HG03139 (cell line): ENCODE measurements at regions not wholly inside any gene's neighbourhood (a gene's known extent, or its start where the extent isn't known, plus 50 kb on each side); places are given as distances from the start of the nearest gene placed in this dataset.

ENCODE experiments used
- ATAC-seq: cut with Tn5 transposase; IDR thresholded peaks from one replicate; pipeline ENCODE4 v1.9.1; 2021; ENCODE audit not compliant: unreplicated experiment

GRCh38 chr12:67794161-67794560 is 145.6 kb downstream of the DYRK2 start:
- ATAC-seq, result no peak

DNA sequence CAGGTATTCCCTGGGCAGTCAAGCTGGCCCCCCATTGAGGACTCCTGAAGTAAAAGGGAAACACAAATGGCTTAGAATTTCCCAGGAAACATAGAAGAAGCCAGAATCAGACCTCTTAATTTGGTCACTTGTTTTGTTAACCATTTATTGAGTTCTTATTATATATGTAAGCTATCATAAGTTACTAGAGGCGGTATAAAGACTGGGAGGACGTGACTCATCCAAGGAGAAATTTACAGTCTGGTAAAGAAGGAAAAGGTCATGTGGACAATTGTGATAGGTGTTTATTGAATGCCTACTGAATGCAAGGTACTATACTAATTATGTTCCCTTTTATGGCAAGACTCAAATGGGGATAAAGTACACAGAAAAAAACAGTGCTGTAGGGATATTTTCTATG is 146.7 kb downstream of the DYRK2 start:
- no peak for ATAC-seq

DNA sequence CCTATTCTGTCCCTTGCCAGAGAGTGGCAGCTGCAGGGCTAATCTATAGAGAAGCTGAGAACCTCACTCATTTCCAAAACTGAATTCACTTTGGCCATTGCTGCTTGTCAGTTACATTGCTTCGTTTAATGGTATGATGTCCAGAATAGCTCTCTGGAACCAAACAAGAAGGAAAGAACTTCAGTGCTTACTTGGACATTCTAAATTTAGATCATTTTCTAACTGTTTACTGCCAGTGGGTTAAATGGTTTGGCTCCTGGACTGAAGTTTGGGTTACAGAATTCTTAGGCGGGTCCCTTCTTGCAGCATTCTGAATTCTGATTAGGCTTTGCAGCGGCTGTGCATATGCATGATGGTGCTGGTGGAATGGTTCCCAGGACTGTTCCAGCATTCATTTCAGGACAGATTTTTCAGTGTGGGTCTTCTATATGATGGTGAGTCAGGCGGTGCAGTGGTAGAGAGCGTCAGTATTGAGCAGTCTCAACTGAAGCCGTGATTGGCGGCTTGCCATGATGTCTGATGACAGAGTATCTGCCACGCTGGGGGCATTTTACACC is 148.7 kb downstream of the DYRK2 start:
- ATAC-seq, result no peak

DNA sequence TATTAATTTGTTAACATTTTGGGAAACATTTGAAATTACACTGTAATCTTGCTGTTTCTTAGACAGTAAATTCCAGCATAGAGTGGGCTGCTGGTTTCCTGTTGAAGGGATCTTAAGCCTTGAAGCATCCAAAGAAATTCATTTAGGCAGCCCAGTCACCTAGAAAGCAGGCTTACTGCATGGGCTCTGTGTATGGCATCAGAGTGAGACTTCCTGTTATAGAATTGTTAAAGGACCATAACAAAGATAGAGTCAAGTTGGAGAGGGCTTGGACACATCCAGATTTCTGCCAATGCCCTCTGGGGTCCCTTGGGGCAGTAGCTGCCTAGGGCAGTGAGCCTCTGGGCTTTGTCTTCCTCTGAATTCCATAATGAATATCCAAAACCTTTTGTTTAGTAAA is 149.2 kb downstream of the DYRK2 start:
- no peak for ATAC-seq

GRCh38 chr12:67798768-67799167 is 150.2 kb downstream of the DYRK2 start:
- ATAC-seq, result no peak

GRCh38 chr12:67802731-67803130 is 154.2 kb downstream of the DYRK2 start:
- ATAC-seq, result no peak

- no peak for ATAC-seq
Measured at GRCh38 chr12:67803278-67803993, 154.9 kb downstream of the DYRK2 start.

- ATAC-seq, result no peak
Measured at GRCh38 chr12:67804168-67804567, 155.6 kb downstream of the DYRK2 start.

GRCh38 chr12:67807814-67808213 is 159.3 kb downstream of the DYRK2 start:
- ATAC-seq, result no peak

GRCh38 chr12:67810166-67810565 is 161.6 kb downstream of the DYRK2 start:
- ATAC-seq, result no peak

- ATAC-seq, result no peak
Measured at GRCh38 chr12:67811437-67812361, 163.2 kb downstream of the DYRK2 start.

- no peak for ATAC-seq
Measured at GRCh38 chr12:67813456-67813904, 164.9 kb downstream of the DYRK2 start.

DNA sequence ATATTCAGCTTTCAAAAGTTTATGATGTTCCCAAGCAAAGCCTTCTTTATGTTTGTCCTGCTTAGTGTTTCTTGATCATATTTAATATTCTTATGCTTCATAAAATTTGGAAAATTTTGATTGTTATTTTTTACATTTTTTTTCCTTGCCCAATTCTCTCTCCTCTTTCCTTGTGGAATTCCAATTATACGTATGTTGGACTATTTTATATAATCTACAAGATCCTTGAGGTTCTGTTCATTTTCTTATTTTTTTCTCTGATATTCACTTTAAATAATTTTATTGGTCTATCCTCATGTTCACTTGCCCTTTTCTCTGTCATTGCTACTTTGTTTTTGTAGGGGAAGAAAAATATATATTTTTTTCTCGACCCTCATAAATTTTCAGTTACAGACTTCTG is 167.7 kb downstream of the DYRK2 start:
- no peak for ATAC-seq

DNA sequence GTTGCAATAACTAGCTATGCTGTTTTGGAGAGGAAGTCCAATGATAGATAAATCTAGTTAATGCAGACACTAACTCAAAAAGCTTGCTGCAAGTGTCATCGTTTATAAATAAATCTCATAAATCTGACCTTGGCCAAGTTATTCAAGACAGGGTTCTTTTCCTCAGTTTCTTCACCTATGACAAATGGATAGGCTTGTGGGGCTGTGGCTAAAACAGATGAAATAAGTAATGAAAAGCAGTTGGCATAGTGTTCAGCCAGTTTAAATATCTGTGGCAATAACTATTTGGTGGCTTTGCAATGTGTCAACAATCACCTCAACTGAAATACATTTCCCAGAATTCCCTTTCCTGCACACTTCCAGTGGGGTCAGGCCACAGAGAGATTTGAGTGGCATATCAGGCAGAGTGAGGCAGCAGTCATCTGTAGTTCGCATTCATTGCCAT is 169.9 kb downstream of the DYRK2 start:
- ATAC-seq, result no peak

- ATAC-seq, result no peak
Measured at GRCh38 chr12:67819902-67820301, 169.3 kb upstream of the IFNG-AS1 start.

- no peak for ATAC-seq
Measured at GRCh38 chr12:67820694-67821093, 168.6 kb upstream of the IFNG-AS1 start.

DNA sequence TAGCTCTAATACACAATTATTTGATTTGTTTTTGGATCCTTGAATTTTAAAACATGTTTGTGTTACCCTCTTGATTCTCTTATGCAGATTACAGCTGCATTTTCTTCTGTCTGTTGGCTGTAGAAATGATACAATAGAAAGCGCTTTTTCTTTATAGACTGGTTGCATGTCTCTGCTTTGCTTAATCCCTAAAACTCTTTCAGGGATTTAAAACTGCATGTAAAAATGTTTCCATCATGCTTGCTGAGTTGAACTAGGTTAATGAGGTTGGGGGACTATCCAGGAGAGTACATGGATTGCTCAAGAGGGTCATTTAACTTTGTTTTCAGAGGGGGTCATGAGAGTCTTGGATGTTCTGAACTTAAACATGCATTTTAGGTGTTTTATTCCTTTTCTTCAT is 166.4 kb upstream of the IFNG-AS1 start:
- ATAC-seq, result no peak

GRCh38 chr12:67826148-67826547 is 163.1 kb upstream of the IFNG-AS1 start:
- ATAC-seq, result no peak

- no peak for ATAC-seq
Measured at GRCh38 chr12:67826946-67827720, 162.1 kb upstream of the IFNG-AS1 start.

GRCh38 chr12:67827820-67828383 is 161.3 kb upstream of the IFNG-AS1 start:
- no peak for ATAC-seq

- no peak for ATAC-seq
Measured at GRCh38 chr12:67829896-67830295, 159.4 kb upstream of the IFNG-AS1 start.
